SK-N-SH (cell line): ENCODE measurements at regions not wholly inside any gene's neighbourhood (a gene's known extent, or its start where the extent isn't known, plus 50 kb on each side); places are given as distances from the start of the nearest gene placed in this dataset.

Experiments
- EP300 ChIP-seq, 2 experiments: IDR thresholded peaks; 2 replicates each; pipeline versions ENCODE4 v1.4.0 to v1.6.1; 2012; ENCODE audit warnings: borderline replicate concordance in 1 of 2, low read depth in 1 of 2, low read length in 1 of 2
- FOXM1 ChIP-seq: IDR thresholded peaks from 2 replicates; pipeline ENCODE4 v1.4.0; 2012; ENCODE audit warnings: low read depth, mild to moderate bottlenecking
- MEF2A ChIP-seq: IDR thresholded peaks from 2 replicates; pipeline ENCODE4 v1.4.0; 2012; ENCODE audit warnings: low read depth, borderline replicate concordance
- PBX3 ChIP-seq: IDR thresholded peaks from 2 replicates; pipeline ENCODE4; 2012
- POLR2AphosphoS5 ChIP-seq: IDR thresholded peaks from 2 replicates; pipeline ENCODE4 v1.6.1; 2012; ENCODE audit warnings: low read depth, low read length
- RAD21 ChIP-seq: IDR thresholded peaks from 2 replicates; pipeline ENCODE4 v1.6.1; 2012; ENCODE audit warnings: mild to moderate bottlenecking, low read length
- RCOR1 ChIP-seq: fragments of 150-350 bp; IDR thresholded peaks from 2 replicates; pipeline ENCODE4 v1.6.1; 2017; ENCODE audit warnings: antibody characterized with exemption, low read length
- RXRA ChIP-seq: IDR thresholded peaks from 2 replicates; pipeline ENCODE4 v1.4.0; 2012; ENCODE audit warnings: low read depth, mild to moderate bottlenecking, borderline replicate concordance
- TAF1 ChIP-seq: IDR thresholded peaks from 2 replicates; pipeline ENCODE4 v1.6.1; 2012; ENCODE audit warnings: low read depth, mild to moderate bottlenecking, low read length, moderate library complexity, borderline replicate concordance
- USF2 ChIP-seq: fragments of 150-350 bp; IDR thresholded peaks from 2 replicates; pipeline ENCODE4 v1.6.1; 2017; ENCODE audit warnings: antibody characterized with exemption, low read length, low read depth, borderline replicate concordance
- TF ChIP-seq, protein P1 (sequence below): fragments of 200-600 bp; sonication (generic); IDR thresholded peaks from 2 replicates; pipeline ENCODE4 v1.6.1; 2017; ENCODE audit warnings: antibody characterized with exemption, mild to moderate bottlenecking, moderate library complexity
- TF ChIP-seq, protein P2 (sequence below): IDR thresholded peaks from 2 replicates; pipeline ENCODE4 v1.6.1; 2012; ENCODE audit warnings: mild to moderate bottlenecking, low read depth, low read length, moderate library complexity
- TF ChIP-seq, protein P3 (sequence below): IDR thresholded peaks from 2 replicates; pipeline ENCODE4 v1.4.0; 2012; ENCODE audit warnings: low read depth, borderline replicate concordance

- TF ChIP-seq, protein P1, sequence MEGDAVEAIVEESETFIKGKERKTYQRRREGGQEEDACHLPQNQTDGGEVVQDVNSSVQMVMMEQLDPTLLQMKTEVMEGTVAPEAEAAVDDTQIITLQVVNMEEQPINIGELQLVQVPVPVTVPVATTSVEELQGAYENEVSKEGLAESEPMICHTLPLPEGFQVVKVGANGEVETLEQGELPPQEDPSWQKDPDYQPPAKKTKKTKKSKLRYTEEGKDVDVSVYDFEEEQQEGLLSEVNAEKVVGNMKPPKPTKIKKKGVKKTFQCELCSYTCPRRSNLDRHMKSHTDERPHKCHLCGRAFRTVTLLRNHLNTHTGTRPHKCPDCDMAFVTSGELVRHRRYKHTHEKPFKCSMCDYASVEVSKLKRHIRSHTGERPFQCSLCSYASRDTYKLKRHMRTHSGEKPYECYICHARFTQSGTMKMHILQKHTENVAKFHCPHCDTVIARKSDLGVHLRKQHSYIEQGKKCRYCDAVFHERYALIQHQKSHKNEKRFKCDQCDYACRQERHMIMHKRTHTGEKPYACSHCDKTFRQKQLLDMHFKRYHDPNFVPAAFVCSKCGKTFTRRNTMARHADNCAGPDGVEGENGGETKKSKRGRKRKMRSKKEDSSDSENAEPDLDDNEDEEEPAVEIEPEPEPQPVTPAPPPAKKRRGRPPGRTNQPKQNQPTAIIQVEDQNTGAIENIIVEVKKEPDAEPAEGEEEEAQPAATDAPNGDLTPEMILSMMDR: peak; percentile 62
- no peak for TF ChIP-seq FOXM1
- no peak for TF ChIP-seq TAF1
- TF ChIP-seq RXRA: no peak
- no peak for TF ChIP-seq EP300 (IDR thresholded peaks at IDR 0.05; ENCODE audit: borderline replicate concordance in 1 of 2, low read depth in 1 of 2, low read length in 1 of 2)
- TF ChIP-seq MEF2A: no peak
- no peak for TF ChIP-seq PBX3
- TF ChIP-seq RAD21: peak; percentile 50
- TF ChIP-seq, protein P2, sequence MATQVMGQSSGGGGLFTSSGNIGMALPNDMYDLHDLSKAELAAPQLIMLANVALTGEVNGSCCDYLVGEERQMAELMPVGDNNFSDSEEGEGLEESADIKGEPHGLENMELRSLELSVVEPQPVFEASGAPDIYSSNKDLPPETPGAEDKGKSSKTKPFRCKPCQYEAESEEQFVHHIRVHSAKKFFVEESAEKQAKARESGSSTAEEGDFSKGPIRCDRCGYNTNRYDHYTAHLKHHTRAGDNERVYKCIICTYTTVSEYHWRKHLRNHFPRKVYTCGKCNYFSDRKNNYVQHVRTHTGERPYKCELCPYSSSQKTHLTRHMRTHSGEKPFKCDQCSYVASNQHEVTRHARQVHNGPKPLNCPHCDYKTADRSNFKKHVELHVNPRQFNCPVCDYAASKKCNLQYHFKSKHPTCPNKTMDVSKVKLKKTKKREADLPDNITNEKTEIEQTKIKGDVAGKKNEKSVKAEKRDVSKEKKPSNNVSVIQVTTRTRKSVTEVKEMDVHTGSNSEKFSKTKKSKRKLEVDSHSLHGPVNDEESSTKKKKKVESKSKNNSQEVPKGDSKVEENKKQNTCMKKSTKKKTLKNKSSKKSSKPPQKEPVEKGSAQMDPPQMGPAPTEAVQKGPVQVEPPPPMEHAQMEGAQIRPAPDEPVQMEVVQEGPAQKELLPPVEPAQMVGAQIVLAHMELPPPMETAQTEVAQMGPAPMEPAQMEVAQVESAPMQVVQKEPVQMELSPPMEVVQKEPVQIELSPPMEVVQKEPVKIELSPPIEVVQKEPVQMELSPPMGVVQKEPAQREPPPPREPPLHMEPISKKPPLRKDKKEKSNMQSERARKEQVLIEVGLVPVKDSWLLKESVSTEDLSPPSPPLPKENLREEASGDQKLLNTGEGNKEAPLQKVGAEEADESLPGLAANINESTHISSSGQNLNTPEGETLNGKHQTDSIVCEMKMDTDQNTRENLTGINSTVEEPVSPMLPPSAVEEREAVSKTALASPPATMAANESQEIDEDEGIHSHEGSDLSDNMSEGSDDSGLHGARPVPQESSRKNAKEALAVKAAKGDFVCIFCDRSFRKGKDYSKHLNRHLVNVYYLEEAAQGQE: no peak
- TF ChIP-seq, protein P3, sequence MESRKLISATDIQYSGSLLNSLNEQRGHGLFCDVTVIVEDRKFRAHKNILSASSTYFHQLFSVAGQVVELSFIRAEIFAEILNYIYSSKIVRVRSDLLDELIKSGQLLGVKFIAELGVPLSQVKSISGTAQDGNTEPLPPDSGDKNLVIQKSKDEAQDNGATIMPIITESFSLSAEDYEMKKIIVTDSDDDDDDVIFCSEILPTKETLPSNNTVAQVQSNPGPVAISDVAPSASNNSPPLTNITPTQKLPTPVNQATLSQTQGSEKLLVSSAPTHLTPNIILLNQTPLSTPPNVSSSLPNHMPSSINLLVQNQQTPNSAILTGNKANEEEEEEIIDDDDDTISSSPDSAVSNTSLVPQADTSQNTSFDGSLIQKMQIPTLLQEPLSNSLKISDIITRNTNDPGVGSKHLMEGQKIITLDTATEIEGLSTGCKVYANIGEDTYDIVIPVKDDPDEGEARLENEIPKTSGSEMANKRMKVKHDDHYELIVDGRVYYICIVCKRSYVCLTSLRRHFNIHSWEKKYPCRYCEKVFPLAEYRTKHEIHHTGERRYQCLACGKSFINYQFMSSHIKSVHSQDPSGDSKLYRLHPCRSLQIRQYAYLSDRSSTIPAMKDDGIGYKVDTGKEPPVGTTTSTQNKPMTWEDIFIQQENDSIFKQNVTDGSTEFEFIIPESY: no peak
- TF ChIP-seq USF2: no peak
- TF ChIP-seq POLR2AphosphoS5: no peak
- no peak for TF ChIP-seq RCOR1
These were observed 99.0 kb downstream of the ZFP36L2 start for GRCh38 chr2:43127208-43127940.
